DOHH2 (cell line): ENCODE measurements at regions not wholly inside any gene's neighbourhood (a gene's known extent, or its start where the extent isn't known, plus 50 kb on each side); places are given as distances from the start of the nearest gene placed in this dataset.

Source experiments
- H3F3A ChIP-seq: fragments of 200-600 bp; sonication (generic), shearing (Covaris generic); 2 replicates; pipeline ENCODE4 v1.6.0; 2016; ENCODE audit warnings: antibody characterized with exemption, mild to moderate bottlenecking; ENCODE audit not compliant: control insufficient read depth, insufficient read depth
- H3K27ac ChIP-seq: fragments of 200-600 bp; sonication (generic); 2 replicates; pipeline ENCODE4 v1.5.1; 2014; ENCODE audit warnings: low read depth, mild to moderate bottlenecking, low read length, moderate library complexity
- H3K27me3 ChIP-seq: fragments of 200-600 bp; sonication (generic); 2 replicates; pipeline ENCODE4 v1.6.1; 2014; ENCODE audit warnings: mild to moderate bottlenecking, low read length, mixed read lengths; ENCODE audit not compliant: control insufficient read depth
- H3K36me3 ChIP-seq: fragments of 200-600 bp; sonication (generic); 2 replicates; pipeline ENCODE4 v1.6.1; 2014; ENCODE audit warnings: mild to moderate bottlenecking, low read length, moderate library complexity, mixed read lengths; ENCODE audit not compliant: control insufficient read depth
- H3K4me1 ChIP-seq: fragments of 200-600 bp; sonication (generic); 2 replicates; pipeline ENCODE4 v1.6.1; 2014; ENCODE audit warnings: mild to moderate bottlenecking, low read length, mixed read lengths; ENCODE audit not compliant: control insufficient read depth
- H3K4me2 ChIP-seq: fragments of 200-600 bp; sonication (generic); 2 replicates; pipeline ENCODE4 v1.6.0; 2014; ENCODE audit warnings: mild to moderate bottlenecking, low read length, moderate library complexity
- H3K4me3 ChIP-seq: fragments of 200-600 bp; sonication (generic); 2 replicates; pipeline ENCODE4 v1.5.1; 2014; ENCODE audit warnings: mild to moderate bottlenecking, low read length, mixed read lengths
- H3K79me2 ChIP-seq: fragments of 200-600 bp; sonication (generic); 2 replicates; pipeline ENCODE4 v1.6.1; 2014; ENCODE audit warnings: mild to moderate bottlenecking, low read length, mixed read lengths; ENCODE audit not compliant: control insufficient read depth
- H3K9me2 ChIP-seq: fragments of 200-600 bp; sonication (generic); replicated peaks from 2 replicates; pipeline ENCODE4 v1.6.1; 2014; ENCODE audit warnings: mild to moderate bottlenecking, low read length, mixed read lengths; ENCODE audit not compliant: control insufficient read depth
- H3K9me3 ChIP-seq: fragments of 200-600 bp; sonication (generic); 2 replicates; pipeline ENCODE4 v1.6.1; 2014; ENCODE audit warnings: antibody characterized with exemption, low read length, mixed read lengths; ENCODE audit not compliant: control insufficient read depth, insufficient read depth
- H4K20me1 ChIP-seq: fragments of 200-600 bp; sonication (generic); 2 replicates; pipeline ENCODE4 v1.6.0; 2014; ENCODE audit warnings: low read depth, mild to moderate bottlenecking, antibody characterized with exemption, low read length, moderate library complexity; ENCODE audit not compliant: control insufficient read depth, insufficient read depth
- EZH2phosphoT487 ChIP-seq: fragments of 200-600 bp; sonication (generic); IDR thresholded peaks from 2 replicates; pipeline ENCODE4 v1.6.1; 2017; ENCODE audit warnings: borderline replicate concordance, mild to moderate bottlenecking, antibody characterized with exemption, low read length, moderate library complexity, mixed read lengths
- TF ChIP-seq, protein P1 (sequence below): fragments of 200-600 bp; sonication (generic); IDR thresholded peaks from one replicate; pipeline ENCODE4 v1.5.1; 2014; ENCODE audit warnings: antibody characterized with exemption, mild to moderate bottlenecking, low read depth, low read length; ENCODE audit not compliant: poor library complexity, severe bottlenecking

DNA sequence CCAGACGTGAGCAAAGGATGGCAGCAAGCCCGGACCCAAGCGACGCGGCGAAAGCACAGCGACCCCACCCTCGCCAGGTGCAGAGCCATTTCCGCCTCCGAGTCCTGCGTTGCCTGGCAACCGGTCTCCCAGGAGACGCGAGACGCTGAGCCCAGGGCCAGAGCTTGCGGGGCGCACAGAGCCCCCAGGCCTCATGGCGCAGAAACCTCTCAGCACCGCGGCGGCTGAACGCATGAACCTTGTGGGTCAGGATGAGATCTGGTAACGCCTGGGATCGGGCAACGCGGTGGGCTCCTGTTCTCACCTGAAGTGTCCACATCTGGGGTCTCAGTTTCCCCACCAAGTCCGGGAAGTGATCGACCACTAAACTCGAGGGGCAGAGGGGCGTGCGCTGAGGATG, 77.7 kb downstream of the ANKRD60 start:
- Histone ChIP-seq H3K9me3 (no peaks in the 10 kb centered on the region), H3K9me2 (no peaks in the 10 kb centered on the region), H3K36me3 (no peaks in the 10 kb centered on the region), H3K27me3 (peaks cover 4% of the 10 kb centered on the region; the same call in 1 of the 2 replicates), H3K4me2 (no peak overlapping the region), H3K4me1 (no peaks in the 10 kb centered on the region), H3K4me3 (no peak overlapping the region), H3K27ac (no peak overlapping the region), H3K79me2 (no peaks in the 10 kb centered on the region), H3F3A (no peaks in the 10 kb centered on the region), H4K20me1 (no peaks in the 10 kb centered on the region; the same call in 1 of the 2 replicates)
- TF ChIP-seq, protein P1, sequence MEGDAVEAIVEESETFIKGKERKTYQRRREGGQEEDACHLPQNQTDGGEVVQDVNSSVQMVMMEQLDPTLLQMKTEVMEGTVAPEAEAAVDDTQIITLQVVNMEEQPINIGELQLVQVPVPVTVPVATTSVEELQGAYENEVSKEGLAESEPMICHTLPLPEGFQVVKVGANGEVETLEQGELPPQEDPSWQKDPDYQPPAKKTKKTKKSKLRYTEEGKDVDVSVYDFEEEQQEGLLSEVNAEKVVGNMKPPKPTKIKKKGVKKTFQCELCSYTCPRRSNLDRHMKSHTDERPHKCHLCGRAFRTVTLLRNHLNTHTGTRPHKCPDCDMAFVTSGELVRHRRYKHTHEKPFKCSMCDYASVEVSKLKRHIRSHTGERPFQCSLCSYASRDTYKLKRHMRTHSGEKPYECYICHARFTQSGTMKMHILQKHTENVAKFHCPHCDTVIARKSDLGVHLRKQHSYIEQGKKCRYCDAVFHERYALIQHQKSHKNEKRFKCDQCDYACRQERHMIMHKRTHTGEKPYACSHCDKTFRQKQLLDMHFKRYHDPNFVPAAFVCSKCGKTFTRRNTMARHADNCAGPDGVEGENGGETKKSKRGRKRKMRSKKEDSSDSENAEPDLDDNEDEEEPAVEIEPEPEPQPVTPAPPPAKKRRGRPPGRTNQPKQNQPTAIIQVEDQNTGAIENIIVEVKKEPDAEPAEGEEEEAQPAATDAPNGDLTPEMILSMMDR, result no peak
- no peak for TF ChIP-seq EZH2phosphoT487

DNA sequence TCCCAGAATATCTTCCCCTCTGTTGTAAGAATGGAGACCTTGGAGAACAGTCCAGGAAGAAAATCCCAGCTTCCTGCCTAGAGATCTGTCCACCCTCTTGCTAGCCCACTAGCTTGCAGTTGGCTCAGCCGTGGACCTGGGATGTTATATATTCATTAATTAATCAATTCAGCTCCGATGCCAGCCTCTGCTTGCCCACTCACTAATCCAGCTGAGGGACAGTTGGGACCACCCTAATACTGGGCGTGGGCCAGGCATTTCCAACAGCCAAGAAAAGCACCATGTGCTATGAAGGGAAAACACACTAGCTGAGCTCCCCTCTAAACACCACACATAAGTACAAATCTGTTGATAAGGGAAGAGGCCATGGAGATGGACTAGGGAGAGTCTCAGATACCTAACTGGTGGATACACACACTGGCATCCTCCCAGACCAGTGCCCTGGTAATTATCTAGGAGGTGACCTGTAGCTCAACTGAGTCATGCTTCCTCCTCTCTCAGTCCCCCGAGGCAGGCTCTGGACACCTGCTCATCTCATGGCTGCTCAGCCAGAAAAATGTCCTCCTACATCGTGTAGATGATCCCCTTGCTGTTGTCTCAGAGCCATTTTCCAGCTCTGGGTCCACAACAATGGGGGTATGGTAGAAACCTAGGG, 78.9 kb downstream of the ANKRD60 start:
- TF ChIP-seq, protein P1, result no peak
- TF ChIP-seq EZH2phosphoT487, result no peak

DNA sequence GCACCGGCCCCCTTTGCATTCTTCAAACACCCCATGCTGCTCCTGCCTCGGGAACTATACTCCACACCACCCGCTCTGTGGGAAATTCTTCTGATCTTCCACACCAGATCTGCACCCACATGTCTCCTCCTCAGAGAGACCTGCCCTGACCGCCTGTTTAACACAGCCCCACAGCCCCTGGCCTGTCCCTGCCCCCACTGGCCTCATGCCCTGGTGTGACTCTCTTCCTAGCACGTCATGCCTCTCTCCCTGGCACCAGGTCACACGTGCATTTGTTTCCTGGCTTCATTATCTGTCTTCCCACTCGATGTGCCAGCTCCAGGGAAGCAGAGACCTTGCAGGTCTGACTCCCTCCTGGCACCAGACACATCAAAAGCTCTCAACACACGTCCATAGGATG, 79.6 kb downstream of the ANKRD60 start:
- Histone ChIP-seq H3K4me1 (no peaks in the 10 kb centered on the region), H3K27ac (no peak overlapping the region), H4K20me1 (no peaks in the 10 kb centered on the region; the same call in 1 of the 2 replicates), H3K9me2 (no peaks in the 10 kb centered on the region), H3F3A (no peaks in the 10 kb centered on the region), H3K4me3 (no peak overlapping the region), H3K9me3 (no peaks in the 10 kb centered on the region), H3K36me3 (no peaks in the 10 kb centered on the region), H3K27me3 (peaks cover under 1% of the 10 kb centered on the region; the same call in 1 of the 2 replicates), H3K79me2 (no peaks in the 10 kb centered on the region), H3K4me2 (no peak overlapping the region)
- no peak for TF ChIP-seq EZH2phosphoT487
- TF ChIP-seq, protein P1, result no peak

More for the DNA sequence above, 78.9 kb downstream of the ANKRD60 start:
- Histone ChIP-seq H3K4me2 (no peak overlapping the region), H3F3A (no peaks in the 10 kb centered on the region), H3K79me2 (no peaks in the 10 kb centered on the region), H3K4me1 (no peaks in the 10 kb centered on the region), H3K27ac (no peak overlapping the region), H3K27me3 (peaks cover 4% of the 10 kb centered on the region; the same call in 1 of the 2 replicates), H3K9me2 (no peaks in the 10 kb centered on the region), H3K4me3 (no peak overlapping the region), H4K20me1 (no peaks in the 10 kb centered on the region; the same call in 1 of the 2 replicates), H3K36me3 (no peaks in the 10 kb centered on the region), H3K9me3 (no peaks in the 10 kb centered on the region)
